Neural cell (in vitro differentiated cells): ENCODE measurements at regions not wholly inside any gene's neighbourhood (a gene's known extent, or its start where the extent isn't known, plus 50 kb on each side); places are given as distances from the start of the nearest gene placed in this dataset.

ENCODE experiments used
- EP300 ChIP-seq: fragments of 450-650 bp; conservative IDR thresholded peaks from 2 replicates; pipeline ENCODE4 v1.6.1; 2014; ENCODE audit warnings: antibody characterized with exemption, mild to moderate bottlenecking, moderate library complexity; ENCODE audit not compliant: poor library complexity, severe bottlenecking
- EZH2 ChIP-seq: fragments of 200-600, 300-800 bp; shearing (Covaris generic), sonication (generic); IDR thresholded peaks from 2 replicates; pipeline ENCODE4 v1.6.1; 2014; ENCODE audit warnings: antibody characterized with exemption, low read length, borderline replicate concordance, mild to moderate bottlenecking; ENCODE audit not compliant: insufficient read depth, poor library complexity, severe bottlenecking
- POLR2AphosphoS5 ChIP-seq: IDR thresholded peaks from 2 replicates; pipeline ENCODE4 v1.6.1; 2012
- RAD21 ChIP-seq: fragments of 450-650 bp; conservative IDR thresholded peaks from 2 replicates; pipeline ENCODE4 v1.6.1; 2014; ENCODE audit warnings: antibody characterized with exemption, mild to moderate bottlenecking, moderate library complexity
- TF ChIP-seq, protein P1 (sequence below): fragments of 450-650 bp; IDR thresholded peaks from 2 replicates; pipeline ENCODE4 v1.5.1; 2014; ENCODE audit warnings: antibody characterized with exemption, mild to moderate bottlenecking, moderate library complexity; ENCODE audit not compliant: poor library complexity, severe bottlenecking

DNA sequence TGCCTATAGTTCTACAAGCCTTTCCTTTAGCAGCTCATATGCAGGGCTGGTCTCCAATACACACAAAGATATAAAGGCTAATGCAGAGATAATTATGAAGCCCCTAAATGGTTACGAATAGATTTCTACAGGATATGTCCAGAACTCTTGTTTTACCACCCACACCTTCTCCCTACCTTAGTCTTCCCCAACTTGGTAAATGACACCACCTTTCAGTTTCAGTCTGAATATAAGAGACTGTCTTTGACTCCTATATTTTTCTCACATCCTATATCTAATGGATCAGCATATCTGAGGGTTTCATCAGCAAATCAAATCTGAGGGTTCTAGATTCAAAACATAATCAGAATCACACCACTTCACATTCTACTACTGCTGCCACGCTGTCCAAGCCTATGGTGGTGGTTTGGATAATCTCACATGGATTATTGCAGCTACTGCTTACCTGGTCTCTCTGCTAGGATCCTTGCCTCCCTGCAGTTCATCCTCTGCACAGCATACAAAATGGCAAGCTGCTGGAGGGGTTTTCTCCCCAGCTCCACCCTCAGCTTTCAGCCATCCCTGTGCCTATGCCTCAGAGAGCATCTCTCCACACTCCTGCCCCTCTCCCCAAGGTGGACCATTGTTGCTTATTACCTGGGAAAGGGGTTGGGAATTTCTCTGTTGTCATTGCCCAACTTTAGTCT is 178.0 kb upstream of the SPOPL start:
- TF ChIP-seq, protein P1, sequence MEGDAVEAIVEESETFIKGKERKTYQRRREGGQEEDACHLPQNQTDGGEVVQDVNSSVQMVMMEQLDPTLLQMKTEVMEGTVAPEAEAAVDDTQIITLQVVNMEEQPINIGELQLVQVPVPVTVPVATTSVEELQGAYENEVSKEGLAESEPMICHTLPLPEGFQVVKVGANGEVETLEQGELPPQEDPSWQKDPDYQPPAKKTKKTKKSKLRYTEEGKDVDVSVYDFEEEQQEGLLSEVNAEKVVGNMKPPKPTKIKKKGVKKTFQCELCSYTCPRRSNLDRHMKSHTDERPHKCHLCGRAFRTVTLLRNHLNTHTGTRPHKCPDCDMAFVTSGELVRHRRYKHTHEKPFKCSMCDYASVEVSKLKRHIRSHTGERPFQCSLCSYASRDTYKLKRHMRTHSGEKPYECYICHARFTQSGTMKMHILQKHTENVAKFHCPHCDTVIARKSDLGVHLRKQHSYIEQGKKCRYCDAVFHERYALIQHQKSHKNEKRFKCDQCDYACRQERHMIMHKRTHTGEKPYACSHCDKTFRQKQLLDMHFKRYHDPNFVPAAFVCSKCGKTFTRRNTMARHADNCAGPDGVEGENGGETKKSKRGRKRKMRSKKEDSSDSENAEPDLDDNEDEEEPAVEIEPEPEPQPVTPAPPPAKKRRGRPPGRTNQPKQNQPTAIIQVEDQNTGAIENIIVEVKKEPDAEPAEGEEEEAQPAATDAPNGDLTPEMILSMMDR = no peak
- TF ChIP-seq EZH2 (no peak), RAD21 (no peak), POLR2AphosphoS5 (no peak), EP300 (no peak)
